Limb (tissue), 2 donors: ENCODE measurements at regions not wholly inside any gene's neighbourhood (a gene's known extent, or its start where the extent isn't known, plus 50 kb on each side); places are given as distances from the start of the nearest gene placed in this dataset.

Experiments used
- DNase-seq, 2 donors: peaks; one replicate each; pipeline ENCODE4 v3.0.0-alpha.2; 2016; ENCODE audit errors: extremely low spot score in 2 of 2

GRCh38 chr14:53896726-53897125, 59.9 kb downstream of the BMP4 start:
- peak in 1 of 2 donors; percentile 45 for DNase-seq

- DNase-seq: no peak
Observed at GRCh38 chr14:53894456-53894855, 62.2 kb downstream of the BMP4 start.

- no peak for DNase-seq
Observed at GRCh38 chr14:53893374-53893773, 63.3 kb downstream of the BMP4 start.

GRCh38 chr14:53890611-53891101, 66.0 kb downstream of the BMP4 start:
- DNase-seq: no peak

GRCh38 chr14:53888535-53889386, 67.9 kb downstream of the BMP4 start:
- DNase-seq: no peak

GRCh38 chr14:53885136-53885640, 71.4 kb downstream of the BMP4 start:
- no peak for DNase-seq

- DNase-seq: no peak
Observed at GRCh38 chr14:53884601-53885000, 72.0 kb downstream of the BMP4 start.

- DNase-seq: no peak
Observed at GRCh38 chr14:53883739-53884138, 72.9 kb downstream of the BMP4 start.

GRCh38 chr14:53882684-53883083, 73.9 kb downstream of the BMP4 start:
- no peak for DNase-seq

GRCh38 chr14:53881921-53882320, 74.7 kb downstream of the BMP4 start:
- no peak for DNase-seq

- DNase-seq: peak in 1 of 2 donors; percentile 33
Observed at GRCh38 chr14:53881161-53881871, 75.3 kb downstream of the BMP4 start.

GRCh38 chr14:53880761-53881160, 75.9 kb downstream of the BMP4 start:
- DNase-seq: peak in 1 of 2 donors; percentile 16

- no peak for DNase-seq
Observed at GRCh38 chr14:53879747-53880146, 76.9 kb downstream of the BMP4 start.

- no peak for DNase-seq
Observed at GRCh38 chr14:53879022-53879686, 77.5 kb downstream of the BMP4 start.

GRCh38 chr14:53875324-53875897, 81.2 kb downstream of the BMP4 start:
- no peak for DNase-seq

- no peak for DNase-seq
Observed at GRCh38 chr14:53874704-53875103, 81.9 kb downstream of the BMP4 start.

GRCh38 chr14:53872681-53873089, 83.9 kb downstream of the BMP4 start:
- peak in 1 of 2 donors; percentile 13 for DNase-seq

GRCh38 chr14:53871951-53872350, 84.7 kb downstream of the BMP4 start:
- no peak for DNase-seq

- no peak for DNase-seq
Observed at GRCh38 chr14:53871011-53871410, 85.6 kb downstream of the BMP4 start.

- no peak for DNase-seq
Observed at GRCh38 chr14:53865711-53866110, 90.9 kb downstream of the BMP4 start.

- DNase-seq: no peak
Observed at GRCh38 chr14:53861781-53862180, 94.8 kb downstream of the BMP4 start.

GRCh38 chr14:53858345-53858684, 98.3 kb downstream of the BMP4 start:
- no peak for DNase-seq
